Loucy (cell line): ENCODE measurements at regions not wholly inside any gene's neighbourhood (a gene's known extent, or its start where the extent isn't known, plus 50 kb on each side); places are given as distances from the start of the nearest gene placed in this dataset.

ENCODE experiments used
- H2AFZ ChIP-seq: fragments of 200-600 bp; sonication (generic); 2 replicates; pipeline ENCODE4 v1.6.0; 2016; ENCODE audit warnings: antibody characterized with exemption, mild to moderate bottlenecking, low read length, moderate library complexity
- H3F3A ChIP-seq: fragments of 200-600 bp; 2 replicates; pipeline ENCODE4 v1.6.0; 2016; ENCODE audit warnings: antibody characterized with exemption, low read depth, mild to moderate bottlenecking
- H3K27me3 ChIP-seq: fragments of 200-600 bp; sonication (generic); 2 replicates; pipeline ENCODE4 v1.6.1; 2014; ENCODE audit warnings: low read length, mild to moderate bottlenecking; ENCODE audit not compliant: insufficient read depth, poor library complexity, severe bottlenecking
- H3K36me3 ChIP-seq: fragments of 200-600 bp; sonication (generic); 2 replicates; pipeline ENCODE4 v1.6.1; 2016; ENCODE audit warnings: low read length; ENCODE audit not compliant: insufficient read depth
- H3K4me1 ChIP-seq: fragments of 200-600 bp; sonication (generic); 2 replicates; pipeline ENCODE4 v1.5.1; 2014; ENCODE audit warnings: low read length, mild to moderate bottlenecking; ENCODE audit not compliant: insufficient read depth, poor library complexity, severe bottlenecking
- H3K4me2 ChIP-seq: fragments of 200-600 bp; sonication (generic); 2 replicates; pipeline ENCODE4 v1.6.0; 2014; ENCODE audit warnings: antibody characterized with exemption, low read length, low read depth, mild to moderate bottlenecking; ENCODE audit not compliant: poor library complexity, severe bottlenecking
- H3K4me3 ChIP-seq: fragments of 200-600 bp; sonication (generic); 2 replicates; pipeline ENCODE4 v1.5.1; 2014; ENCODE audit warnings: low read length, mild to moderate bottlenecking, mixed read lengths; ENCODE audit not compliant: poor library complexity, severe bottlenecking
- H3K79me2 ChIP-seq: fragments of 200-600 bp; sonication (generic); 2 replicates; pipeline ENCODE4 v1.6.1; 2014; ENCODE audit warnings: low read length; ENCODE audit not compliant: insufficient read depth
- H3K9ac ChIP-seq: fragments of 200-600 bp; sonication (generic); 2 replicates; pipeline ENCODE4 v1.6.0; 2014; ENCODE audit warnings: mild to moderate bottlenecking, low read depth, low read length, moderate library complexity; ENCODE audit not compliant: poor library complexity, severe bottlenecking
- H3K9me2 ChIP-seq: fragments of 200-600 bp; sonication (generic); replicated peaks from 2 replicates; pipeline ENCODE4 v1.6.1; 2016; ENCODE audit warnings: low read depth, low read length, mixed read lengths
- H3K9me3 ChIP-seq: fragments of 200-600 bp; sonication (generic); 2 replicates; pipeline ENCODE4 v1.6.1; 2014; ENCODE audit warnings: mild to moderate bottlenecking, antibody characterized with exemption, low read length, low read depth; ENCODE audit not compliant: insufficient read depth
- H4K20me1 ChIP-seq: fragments of 200-600 bp; sonication (generic); 2 replicates; pipeline ENCODE4 v1.6.0; 2014; ENCODE audit warnings: antibody characterized with exemption, low read length, mild to moderate bottlenecking; ENCODE audit not compliant: insufficient read depth, poor library complexity, severe bottlenecking
- CTCF ChIP-seq: fragments of 200-600 bp; sonication (generic); conservative IDR thresholded peaks from 2 replicates; pipeline ENCODE4 v1.5.1; 2014; ENCODE audit warnings: mild to moderate bottlenecking, antibody characterized with exemption, low read length
- EZH2phosphoT487 ChIP-seq: fragments of 200-600 bp; IDR thresholded peaks from 2 replicates; pipeline ENCODE4 v1.6.1; 2018; ENCODE audit warnings: antibody characterized with exemption, mild to moderate bottlenecking, moderate library complexity, borderline replicate concordance

DNA sequence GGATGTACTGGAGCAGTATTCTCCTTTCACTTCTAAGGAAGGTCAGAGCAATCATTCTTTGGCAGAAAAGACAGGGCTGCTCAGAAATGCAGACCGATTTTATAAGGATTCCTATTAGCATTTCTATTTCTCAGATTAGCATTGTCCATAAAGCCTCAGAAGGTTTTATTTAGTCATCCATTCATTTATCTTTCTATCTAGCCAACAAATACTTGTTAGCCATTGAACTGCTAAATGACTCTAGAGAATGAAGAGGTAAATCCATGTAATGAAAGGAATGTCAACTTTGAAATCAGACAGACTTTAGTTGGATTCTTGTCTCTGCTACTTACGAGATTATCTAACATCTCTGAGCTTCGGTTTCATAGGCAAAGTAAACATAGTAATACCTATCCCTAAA, 165.2 kb downstream of the SLC25A46 start:
- no peaks in the 10 kb centered on the region for H3K79me2 ChIP-seq
- H3F3A ChIP-seq, result no peaks in the 10 kb centered on the region
- no peaks in the 10 kb centered on the region for H3K9me3 ChIP-seq
- no peaks in the 10 kb centered on the region for H3K27me3 ChIP-seq
- no peak overlapping the region for H3K4me3 ChIP-seq
- H4K20me1 ChIP-seq, result no peaks in the 10 kb centered on the region
- no peak overlapping the region for H3K9ac ChIP-seq
- H3K4me1 ChIP-seq, result no peaks in the 10 kb centered on the region
- H2AFZ ChIP-seq, result no peak overlapping the region
- TF ChIP-seq EZH2phosphoT487 (no peak), CTCF (no peak)
- no peaks in the 10 kb centered on the region for H3K9me2 ChIP-seq
- no peaks in the 10 kb centered on the region for H3K36me3 ChIP-seq
- no peak overlapping the region for H3K4me2 ChIP-seq

- no peak overlapping the region for H3K4me2 ChIP-seq
- no peaks in the 10 kb centered on the region for H3K4me1 ChIP-seq
- H3K9ac ChIP-seq, result no peak overlapping the region
- H3K9me3 ChIP-seq, result no peaks in the 10 kb centered on the region
- H3K27me3 ChIP-seq, result no peaks in the 10 kb centered on the region
- no peaks in the 10 kb centered on the region for H3K9me2 ChIP-seq
- TF ChIP-seq EZH2phosphoT487, result no peak
- TF ChIP-seq CTCF, result no peak
- H3K36me3 ChIP-seq, result no peaks in the 10 kb centered on the region
- no peak overlapping the region for H2AFZ ChIP-seq
- no peaks in the 10 kb centered on the region for H3K79me2 ChIP-seq
- no peak overlapping the region for H3K4me3 ChIP-seq
- H3F3A ChIP-seq, result no peaks in the 10 kb centered on the region
- H4K20me1 ChIP-seq, result no peaks in the 10 kb centered on the region
These were observed 162.7 kb upstream of the TSLP start for GRCh38 chr5:110908848-110909247.

DNA sequence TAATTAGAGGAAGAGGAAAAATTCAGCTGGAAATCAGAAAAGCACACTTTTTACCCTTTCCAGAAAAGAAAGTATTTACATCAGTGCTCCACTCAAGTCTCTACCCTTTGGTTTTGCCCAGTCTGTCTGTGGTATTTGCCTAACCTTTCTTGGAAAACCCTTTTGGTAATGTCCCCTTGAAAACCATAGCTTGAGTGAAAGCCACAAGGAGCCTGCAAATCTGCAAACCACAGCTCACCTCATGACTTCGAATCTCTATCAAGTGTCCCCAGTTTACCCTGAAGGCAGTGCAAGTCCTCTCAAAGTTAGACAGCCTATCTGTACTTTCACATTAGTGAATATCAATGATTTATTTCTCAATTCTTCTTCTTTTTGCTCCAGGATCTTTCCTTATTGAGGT, 162.1 kb upstream of the TSLP start:
- Histone ChIP-seq H2AFZ (no peak overlapping the region), H3K9me3 (no peaks in the 10 kb centered on the region), H3K4me1 (no peaks in the 10 kb centered on the region), H3K4me2 (no peak overlapping the region), H3K9ac (no peak overlapping the region), H3K79me2 (no peaks in the 10 kb centered on the region), H3K4me3 (no peak overlapping the region), H4K20me1 (no peaks in the 10 kb centered on the region), H3F3A (no peaks in the 10 kb centered on the region), H3K27me3 (no peaks in the 10 kb centered on the region), H3K9me2 (no peaks in the 10 kb centered on the region), H3K36me3 (no peaks in the 10 kb centered on the region)
- TF ChIP-seq EZH2phosphoT487 (no peak), CTCF (no peak)
